ENCODE measurements at regions not wholly inside any gene's neighbourhood (a gene's known extent, or its start where the extent isn't known, plus 50 kb on each side); places are given as distances from the start of the nearest gene placed in this dataset.

DNA sequence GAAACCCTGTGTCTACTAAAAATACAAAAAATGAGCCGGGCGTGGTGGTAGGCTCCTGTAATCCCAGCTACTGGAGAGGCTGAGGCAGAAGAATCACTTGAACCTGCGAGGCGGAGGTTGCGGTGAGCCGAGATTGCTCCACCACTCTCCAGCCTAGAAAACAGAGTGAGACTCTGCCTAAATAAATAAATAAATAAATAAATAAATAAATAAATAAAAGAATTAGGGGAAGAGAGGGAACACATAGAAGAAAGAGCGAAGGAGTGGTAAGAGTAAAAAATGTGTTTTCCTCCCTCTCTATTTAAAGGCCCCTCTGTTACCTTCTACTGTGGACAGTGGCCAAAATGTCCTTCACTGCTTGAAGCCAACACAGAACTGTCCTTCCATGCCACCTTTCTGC, 103.9 kb upstream of the SOX21 start:
- TF ChIP-seq, protein P1, sequence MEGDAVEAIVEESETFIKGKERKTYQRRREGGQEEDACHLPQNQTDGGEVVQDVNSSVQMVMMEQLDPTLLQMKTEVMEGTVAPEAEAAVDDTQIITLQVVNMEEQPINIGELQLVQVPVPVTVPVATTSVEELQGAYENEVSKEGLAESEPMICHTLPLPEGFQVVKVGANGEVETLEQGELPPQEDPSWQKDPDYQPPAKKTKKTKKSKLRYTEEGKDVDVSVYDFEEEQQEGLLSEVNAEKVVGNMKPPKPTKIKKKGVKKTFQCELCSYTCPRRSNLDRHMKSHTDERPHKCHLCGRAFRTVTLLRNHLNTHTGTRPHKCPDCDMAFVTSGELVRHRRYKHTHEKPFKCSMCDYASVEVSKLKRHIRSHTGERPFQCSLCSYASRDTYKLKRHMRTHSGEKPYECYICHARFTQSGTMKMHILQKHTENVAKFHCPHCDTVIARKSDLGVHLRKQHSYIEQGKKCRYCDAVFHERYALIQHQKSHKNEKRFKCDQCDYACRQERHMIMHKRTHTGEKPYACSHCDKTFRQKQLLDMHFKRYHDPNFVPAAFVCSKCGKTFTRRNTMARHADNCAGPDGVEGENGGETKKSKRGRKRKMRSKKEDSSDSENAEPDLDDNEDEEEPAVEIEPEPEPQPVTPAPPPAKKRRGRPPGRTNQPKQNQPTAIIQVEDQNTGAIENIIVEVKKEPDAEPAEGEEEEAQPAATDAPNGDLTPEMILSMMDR (IDR thresholded peaks at IDR 0.05), result no peak
- no peak for TF ChIP-seq SP1 (CRISPR knock-in tag; conservative IDR thresholded peaks at IDR 0.05)
- TF ChIP-seq, protein P2, sequence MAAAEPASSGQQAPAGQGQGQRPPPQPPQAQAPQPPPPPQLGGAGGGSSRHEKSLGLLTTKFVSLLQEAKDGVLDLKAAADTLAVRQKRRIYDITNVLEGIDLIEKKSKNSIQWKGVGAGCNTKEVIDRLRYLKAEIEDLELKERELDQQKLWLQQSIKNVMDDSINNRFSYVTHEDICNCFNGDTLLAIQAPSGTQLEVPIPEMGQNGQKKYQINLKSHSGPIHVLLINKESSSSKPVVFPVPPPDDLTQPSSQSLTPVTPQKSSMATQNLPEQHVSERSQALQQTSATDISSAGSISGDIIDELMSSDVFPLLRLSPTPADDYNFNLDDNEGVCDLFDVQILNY (CRISPR knock-in tag; IDR thresholded peaks at IDR 0.05), result no peak
- TF ChIP-seq FOXJ3 (CRISPR knock-in tag; IDR thresholded peaks at IDR 0.05; ENCODE audit: borderline replicate concordance), result no peak
- TF ChIP-seq ZNF232 (CRISPR knock-in tag; IDR thresholded peaks at IDR 0.05), result no peak
- TF ChIP-seq, protein P3, sequence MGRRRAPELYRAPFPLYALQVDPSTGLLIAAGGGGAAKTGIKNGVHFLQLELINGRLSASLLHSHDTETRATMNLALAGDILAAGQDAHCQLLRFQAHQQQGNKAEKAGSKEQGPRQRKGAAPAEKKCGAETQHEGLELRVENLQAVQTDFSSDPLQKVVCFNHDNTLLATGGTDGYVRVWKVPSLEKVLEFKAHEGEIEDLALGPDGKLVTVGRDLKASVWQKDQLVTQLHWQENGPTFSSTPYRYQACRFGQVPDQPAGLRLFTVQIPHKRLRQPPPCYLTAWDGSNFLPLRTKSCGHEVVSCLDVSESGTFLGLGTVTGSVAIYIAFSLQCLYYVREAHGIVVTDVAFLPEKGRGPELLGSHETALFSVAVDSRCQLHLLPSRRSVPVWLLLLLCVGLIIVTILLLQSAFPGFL (CRISPR knock-in tag; IDR thresholded peaks at IDR 0.05; ENCODE audit: borderline replicate concordance), result no peak
- TF ChIP-seq, protein P4, sequence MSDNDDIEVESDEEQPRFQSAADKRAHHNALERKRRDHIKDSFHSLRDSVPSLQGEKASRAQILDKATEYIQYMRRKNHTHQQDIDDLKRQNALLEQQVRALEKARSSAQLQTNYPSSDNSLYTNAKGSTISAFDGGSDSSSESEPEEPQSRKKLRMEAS (CRISPR knock-in tag; IDR thresholded peaks at IDR 0.05), result no peak
- no peak for TF ChIP-seq SMAD4 (CRISPR knock-in tag; IDR thresholded peaks at IDR 0.05)
- TF ChIP-seq NR1H2 (CRISPR knock-in tag; IDR thresholded peaks at IDR 0.05), result no peak
- TF ChIP-seq, protein P5, sequence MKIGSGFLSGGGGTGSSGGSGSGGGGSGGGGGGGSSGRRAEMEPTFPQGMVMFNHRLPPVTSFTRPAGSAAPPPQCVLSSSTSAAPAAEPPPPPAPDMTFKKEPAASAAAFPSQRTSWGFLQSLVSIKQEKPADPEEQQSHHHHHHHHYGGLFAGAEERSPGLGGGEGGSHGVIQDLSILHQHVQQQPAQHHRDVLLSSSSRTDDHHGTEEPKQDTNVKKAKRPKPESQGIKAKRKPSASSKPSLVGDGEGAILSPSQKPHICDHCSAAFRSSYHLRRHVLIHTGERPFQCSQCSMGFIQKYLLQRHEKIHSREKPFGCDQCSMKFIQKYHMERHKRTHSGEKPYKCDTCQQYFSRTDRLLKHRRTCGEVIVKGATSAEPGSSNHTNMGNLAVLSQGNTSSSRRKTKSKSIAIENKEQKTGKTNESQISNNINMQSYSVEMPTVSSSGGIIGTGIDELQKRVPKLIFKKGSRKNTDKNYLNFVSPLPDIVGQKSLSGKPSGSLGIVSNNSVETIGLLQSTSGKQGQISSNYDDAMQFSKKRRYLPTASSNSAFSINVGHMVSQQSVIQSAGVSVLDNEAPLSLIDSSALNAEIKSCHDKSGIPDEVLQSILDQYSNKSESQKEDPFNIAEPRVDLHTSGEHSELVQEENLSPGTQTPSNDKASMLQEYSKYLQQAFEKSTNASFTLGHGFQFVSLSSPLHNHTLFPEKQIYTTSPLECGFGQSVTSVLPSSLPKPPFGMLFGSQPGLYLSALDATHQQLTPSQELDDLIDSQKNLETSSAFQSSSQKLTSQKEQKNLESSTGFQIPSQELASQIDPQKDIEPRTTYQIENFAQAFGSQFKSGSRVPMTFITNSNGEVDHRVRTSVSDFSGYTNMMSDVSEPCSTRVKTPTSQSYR (CRISPR knock-in tag; IDR thresholded peaks at IDR 0.05), result no peak
- TF ChIP-seq, protein P6, sequence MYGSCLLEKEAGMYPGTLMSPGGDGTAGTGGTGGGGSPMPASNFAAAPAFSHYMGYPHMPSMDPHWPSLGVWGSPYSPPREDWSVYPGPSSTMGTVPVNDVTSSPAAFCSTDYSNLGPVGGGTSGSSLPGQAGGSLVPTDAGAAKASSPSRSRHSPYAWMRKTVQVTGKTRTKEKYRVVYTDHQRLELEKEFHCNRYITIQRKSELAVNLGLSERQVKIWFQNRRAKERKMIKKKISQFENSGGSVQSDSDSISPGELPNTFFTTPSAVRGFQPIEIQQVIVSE (CRISPR knock-in tag; IDR thresholded peaks at IDR 0.05; ENCODE audit: borderline replicate concordance), result no peak
- TF ChIP-seq, protein P7, sequence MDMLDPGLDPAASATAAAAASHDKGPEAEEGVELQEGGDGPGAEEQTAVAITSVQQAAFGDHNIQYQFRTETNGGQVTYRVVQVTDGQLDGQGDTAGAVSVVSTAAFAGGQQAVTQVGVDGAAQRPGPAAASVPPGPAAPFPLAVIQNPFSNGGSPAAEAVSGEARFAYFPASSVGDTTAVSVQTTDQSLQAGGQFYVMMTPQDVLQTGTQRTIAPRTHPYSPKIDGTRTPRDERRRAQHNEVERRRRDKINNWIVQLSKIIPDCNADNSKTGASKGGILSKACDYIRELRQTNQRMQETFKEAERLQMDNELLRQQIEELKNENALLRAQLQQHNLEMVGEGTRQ (CRISPR knock-in tag; IDR thresholded peaks at IDR 0.05), result no peak
- no peak for TF ChIP-seq CREB1 (CRISPR knock-in tag; IDR thresholded peaks at IDR 0.05)
